Nephron (organoid): ENCODE measurements at regions not wholly inside any gene's neighbourhood (a gene's known extent, or its start where the extent isn't known, plus 50 kb on each side); places are given as distances from the start of the nearest gene placed in this dataset.

ENCODE experiments used
- H3K27ac Mint-ChIP-seq, 3 experiments: 2 replicates each; pipeline ENCODE4 v1.8.0; 2020; ENCODE audit warnings: mixed read lengths in 3 of 3, mild to moderate bottlenecking in 2 of 3, moderate library complexity in 1 of 3
- H3K27me3 Mint-ChIP-seq: 2 replicates; pipeline ENCODE4 v1.8.0; 2021; ENCODE audit warnings: low read depth, mild to moderate bottlenecking, moderate library complexity, mixed read lengths
- H3K36me3 Mint-ChIP-seq: 2 replicates; pipeline ENCODE4 v1.8.0; 2020; ENCODE audit warnings: low read depth, mixed read lengths
- H3K4me1 Mint-ChIP-seq: 2 replicates; pipeline ENCODE4 v1.8.0; 2020; ENCODE audit warnings: mixed read lengths
- H3K4me3 Mint-ChIP-seq, 3 experiments: 2 replicates each; pipeline ENCODE4 v1.8.0; 2020; ENCODE audit warnings: mild to moderate bottlenecking in 3 of 3, mixed read lengths in 3 of 3, moderate library complexity in 2 of 3
- H3K9me3 Mint-ChIP-seq: 2 replicates; pipeline ENCODE4 v1.8.0; 2020; ENCODE audit warnings: mixed read lengths
- CTCF ChIP-seq, 3 experiments: fragments of 200-600 bp; sonication (generic); IDR thresholded peaks; one replicate each; pipeline ENCODE4 v1.5.0; 2021; ENCODE audit warnings: antibody characterized with exemption in 3 of 3; ENCODE audit not compliant: unreplicated experiment in 3 of 3

DNA sequence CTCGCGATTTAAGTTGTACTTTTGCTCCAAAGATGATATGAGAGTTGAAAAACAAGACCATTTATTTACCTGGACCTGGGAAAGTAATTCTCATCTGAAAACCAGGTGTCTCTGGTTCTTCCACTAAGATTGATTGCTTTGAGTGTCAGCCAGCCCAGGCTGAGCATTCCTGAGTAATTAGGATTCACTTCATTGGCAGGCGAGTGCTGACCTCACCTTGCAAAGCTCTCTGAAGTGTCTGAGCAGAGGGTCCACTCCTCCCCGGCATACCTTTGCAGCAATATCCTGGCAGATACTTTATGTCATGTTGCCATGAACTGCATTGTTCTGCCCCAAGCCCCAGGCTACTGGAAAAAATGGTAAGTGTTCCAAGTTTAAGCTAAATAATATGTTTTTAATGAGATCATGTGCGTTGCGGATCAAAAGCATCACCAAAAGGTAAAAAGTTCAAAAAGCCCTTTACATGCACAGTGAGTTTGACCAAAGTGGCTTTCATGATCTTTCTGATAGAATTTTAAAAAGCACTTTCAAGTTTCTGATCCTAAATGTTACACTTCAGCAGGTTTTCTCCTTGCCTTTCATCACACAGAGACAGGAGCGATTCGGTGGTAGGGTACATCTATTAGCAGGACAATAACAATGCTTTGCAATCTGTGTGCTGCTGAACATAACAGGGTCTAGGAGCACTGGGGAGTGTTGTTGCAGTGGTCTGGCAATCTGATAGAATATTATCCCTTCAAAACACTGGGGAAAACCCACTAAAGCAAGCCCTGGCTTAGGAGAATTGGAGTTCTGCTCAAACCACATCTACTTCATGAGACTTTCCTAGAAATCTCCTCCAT lies 127.8 kb upstream of the EEF1E1 start:
- H3K4me1 Mint-ChIP-seq: peaks cover 5% of the 10 kb centered on the region
- TF ChIP-seq CTCF (IDR thresholded peaks at IDR 0.05; ENCODE audit: unreplicated experiment in 3 of 3): no peak
- no peaks in the 10 kb centered on the region for H3K36me3 Mint-ChIP-seq
- peak overlapping the region; percentile 38 to 72 (median 71) for H3K27ac Mint-ChIP-seq
- no peak overlapping the region for H3K4me3 Mint-ChIP-seq
- H3K27me3 Mint-ChIP-seq: no peaks in the 10 kb centered on the region
- no peaks in the 10 kb centered on the region for H3K9me3 Mint-ChIP-seq

DNA sequence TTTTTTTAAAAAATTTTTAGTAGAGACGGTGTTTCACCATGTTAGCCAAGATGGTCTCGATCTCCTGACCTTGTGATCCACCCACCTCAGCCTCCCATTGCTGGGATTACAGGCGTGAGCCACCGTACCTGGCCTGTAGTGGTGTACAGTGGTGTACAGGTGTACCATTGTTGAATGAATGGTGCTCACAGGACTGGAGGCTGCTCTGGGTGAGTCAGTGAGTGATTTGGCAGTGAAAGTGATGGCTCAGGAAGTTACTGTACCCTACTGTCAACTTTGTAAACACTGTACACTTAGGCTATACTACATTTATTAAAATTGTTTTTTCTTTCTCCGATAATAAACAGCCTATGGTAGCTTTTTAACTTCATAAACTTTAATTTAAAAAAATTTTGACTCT lies 122.8 kb upstream of the EEF1E1 start:
- H3K36me3 Mint-ChIP-seq: no peaks in the 10 kb centered on the region

GRCh38 chr6:8223678-8224077 lies 121.3 kb upstream of the EEF1E1 start:
- Mint-ChIP-seq H3K27me3 (peaks cover 5% of the 10 kb centered on the region), H3K9me3 (peaks cover 2% of the 10 kb centered on the region), H3K27ac (no peak overlapping the region), H3K36me3 (no peaks in the 10 kb centered on the region), H3K4me1 (no peaks in the 10 kb centered on the region), H3K4me3 (no peak overlapping the region)
- no peak for TF ChIP-seq CTCF (IDR thresholded peaks at IDR 0.05; ENCODE audit: unreplicated experiment in 3 of 3)

More for the DNA sequence above, 122.8 kb upstream of the EEF1E1 start:
- Mint-ChIP-seq H3K9me3 (peaks cover 2% of the 10 kb centered on the region), H3K27ac (no peak overlapping the region), H3K27me3 (peaks cover 5% of the 10 kb centered on the region), H3K4me3 (no peak overlapping the region), H3K4me1 (peaks cover 5% of the 10 kb centered on the region)
- no peak for TF ChIP-seq CTCF (IDR thresholded peaks at IDR 0.05; ENCODE audit: unreplicated experiment in 3 of 3)

GRCh38 chr6:8219352-8219943 lies 117.1 kb upstream of the EEF1E1 start:
- H3K27ac Mint-ChIP-seq: no peak overlapping the region
- TF ChIP-seq CTCF (IDR thresholded peaks at IDR 0.05; ENCODE audit: unreplicated experiment in 3 of 3): peak; percentile 76 to 88 (median 81)
- H3K9me3 Mint-ChIP-seq: peaks cover 6% of the 10 kb centered on the region
- H3K27me3 Mint-ChIP-seq: peaks cover 5% of the 10 kb centered on the region
- no peak overlapping the region for H3K4me3 Mint-ChIP-seq
- H3K4me1 Mint-ChIP-seq: no peaks in the 10 kb centered on the region
- H3K36me3 Mint-ChIP-seq: no peaks in the 10 kb centered on the region

DNA sequence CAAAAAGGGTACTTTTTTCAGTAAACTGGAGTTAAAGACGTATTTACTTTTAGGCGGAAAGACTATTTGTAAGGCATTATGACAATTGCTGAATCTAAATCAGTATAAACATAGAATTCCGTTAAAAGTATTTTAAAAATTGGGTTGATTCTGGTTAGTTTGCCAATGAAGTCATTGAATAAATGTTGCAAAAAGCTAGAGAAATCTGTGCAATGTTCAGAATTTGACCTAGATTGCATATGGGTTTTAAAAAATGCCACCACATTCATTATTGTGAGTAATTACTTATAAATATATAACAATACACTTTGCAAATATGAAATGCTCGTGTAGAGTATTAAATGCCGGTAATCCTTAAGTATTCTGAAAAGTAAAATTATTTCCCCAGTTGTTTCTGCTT lies 116.5 kb upstream of the EEF1E1 start:
- no peak for TF ChIP-seq CTCF (IDR thresholded peaks at IDR 0.05; ENCODE audit: unreplicated experiment in 3 of 3)
- Mint-ChIP-seq H3K9me3 (peaks cover 4% of the 10 kb centered on the region), H3K27me3 (peaks cover under 1% of the 10 kb centered on the region), H3K4me1 (no peaks in the 10 kb centered on the region), H3K36me3 (no peaks in the 10 kb centered on the region), H3K4me3 (no peak overlapping the region), H3K27ac (no peak overlapping the region)
